ENCODE measurements at regions not wholly inside any gene's neighbourhood (a gene's known extent, or its start where the extent isn't known, plus 50 kb on each side); places are given as distances from the start of the nearest gene placed in this dataset.
"Not testable (repeated sequence)": the region's sequence is repeated elsewhere in the genome, so short reads cannot be mapped to it uniquely, and the experiment has no call there.

DNA sequence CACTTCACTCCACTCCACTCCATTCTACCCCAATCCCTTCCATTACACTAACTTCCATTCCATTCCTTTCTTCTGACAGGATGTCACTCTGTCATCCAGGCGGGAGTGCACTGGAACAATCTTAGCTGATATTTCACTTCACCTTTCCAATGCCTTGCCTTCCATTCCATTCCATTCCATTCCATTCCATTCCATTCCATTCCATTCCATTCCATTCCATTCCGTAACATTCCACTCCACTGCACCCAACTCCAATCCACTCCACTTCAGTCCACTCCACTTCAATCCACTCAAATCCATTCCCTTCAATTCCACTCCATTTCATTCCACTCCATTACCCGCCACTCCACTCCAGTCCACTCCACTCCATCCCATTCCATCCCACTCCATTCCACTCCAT is 1099.4 kb downstream of the TSPY10 start:
- H3K4me3 Mint-ChIP-seq: no peak overlapping the region
- CTCF ChIA-PET: no interaction called here
- no peak overlapping the region for H3K27ac Mint-ChIP-seq
- DNase-seq: no peak
- no peaks in the 10 kb centered on the region for H3K27me3 Mint-ChIP-seq
- peaks cover 2% of the 10 kb centered on the region for H3K36me3 Mint-ChIP-seq (ENCODE audit: low read depth)
- H3K4me1 Mint-ChIP-seq: no peaks in the 10 kb centered on the region
- peaks cover 6% of the 10 kb centered on the region for H3K9me3 Mint-ChIP-seq
- POLR2A ChIA-PET: no interaction called here

DNA sequence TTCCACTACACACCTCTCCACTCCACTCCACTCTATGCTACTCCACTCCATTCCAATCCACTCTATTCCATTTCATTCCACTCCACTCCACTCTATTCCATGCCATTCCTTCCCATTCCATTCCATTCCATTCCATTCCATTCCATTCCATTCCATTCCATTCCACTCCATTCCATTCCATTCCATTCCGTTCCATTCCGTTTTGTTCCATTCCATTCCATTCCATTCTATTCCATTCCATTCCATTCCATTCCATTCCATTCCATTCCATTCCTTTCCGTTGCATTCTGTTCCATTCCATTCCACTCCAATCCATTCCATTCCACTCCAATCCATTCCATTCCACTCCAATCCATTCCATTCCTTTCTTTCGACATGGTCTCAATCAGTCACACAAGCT is 1121.1 kb downstream of the TSPY10 start:
- CTCF ChIA-PET; H3K27ac Mint-ChIP-seq; H3K4me1 Mint-ChIP-seq; H3K36me3 Mint-ChIP-seq (ENCODE audit: low read depth); H3K4me3 Mint-ChIP-seq; H3K27me3 Mint-ChIP-seq; POLR2A ChIA-PET; DNase-seq: not testable (repeated sequence)
- H3K9me3 Mint-ChIP-seq: peaks cover 22% of the 10 kb centered on the region

DNA sequence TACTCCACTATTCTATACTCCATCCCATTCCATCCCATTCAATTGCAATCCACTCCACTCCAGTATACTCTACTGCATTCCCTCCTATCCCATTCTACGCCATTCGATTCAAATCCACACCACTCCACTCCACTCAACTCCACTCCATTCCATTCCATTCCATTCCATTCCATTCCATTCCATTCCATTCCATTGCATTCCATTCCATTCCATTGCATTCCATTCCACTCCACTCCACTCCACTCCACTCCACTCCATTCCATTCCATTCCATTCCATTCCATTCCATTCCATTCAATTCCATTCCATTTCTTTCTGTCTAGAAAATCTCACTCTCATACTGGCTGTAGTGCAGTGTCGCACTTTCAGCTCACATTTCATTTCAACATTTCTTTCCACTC is 1129.4 kb downstream of the TSPY10 start:
- H3K4me3 Mint-ChIP-seq, CTCF ChIA-PET, H3K27ac Mint-ChIP-seq, H3K27me3 Mint-ChIP-seq, DNase-seq, H3K4me1 Mint-ChIP-seq, POLR2A ChIA-PET: not testable (repeated sequence)
- Mint-ChIP-seq H3K9me3 (peaks cover 69% of the 10 kb centered on the region), H3K36me3 (ENCODE audit: low read depth) (peaks cover 33% of the 10 kb centered on the region)

DNA sequence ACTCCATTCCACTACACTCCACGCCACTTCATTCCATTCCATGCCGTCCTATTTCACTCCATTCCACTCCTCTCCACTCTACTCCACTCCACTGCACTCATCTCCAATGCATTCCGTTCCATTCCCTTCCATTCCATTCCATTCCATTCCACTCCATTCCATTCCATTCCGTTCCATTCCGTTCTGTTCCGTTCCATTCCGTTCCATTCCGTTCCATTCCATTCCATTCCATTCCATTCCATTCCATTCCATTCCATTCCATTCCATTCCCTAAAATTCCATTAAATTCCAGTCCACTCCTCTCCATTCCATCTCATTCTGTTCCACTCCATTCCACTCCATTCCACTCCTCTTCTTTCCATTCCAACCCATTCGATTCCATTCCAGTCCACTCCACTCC is 1139.1 kb downstream of the TSPY10 start:
- no peaks in the 10 kb centered on the region for H3K4me1 Mint-ChIP-seq
- peaks cover 24% of the 10 kb centered on the region for H3K36me3 Mint-ChIP-seq (ENCODE audit: low read depth)
- POLR2A ChIA-PET: no interaction called here
- no peak for DNase-seq
- peaks cover 50% of the 10 kb centered on the region for H3K9me3 Mint-ChIP-seq
- H3K27ac Mint-ChIP-seq: no peak overlapping the region
- H3K4me3 Mint-ChIP-seq: no peak overlapping the region
- CTCF ChIA-PET: no interaction called here
- H3K27me3 Mint-ChIP-seq: no peaks in the 10 kb centered on the region

DNA sequence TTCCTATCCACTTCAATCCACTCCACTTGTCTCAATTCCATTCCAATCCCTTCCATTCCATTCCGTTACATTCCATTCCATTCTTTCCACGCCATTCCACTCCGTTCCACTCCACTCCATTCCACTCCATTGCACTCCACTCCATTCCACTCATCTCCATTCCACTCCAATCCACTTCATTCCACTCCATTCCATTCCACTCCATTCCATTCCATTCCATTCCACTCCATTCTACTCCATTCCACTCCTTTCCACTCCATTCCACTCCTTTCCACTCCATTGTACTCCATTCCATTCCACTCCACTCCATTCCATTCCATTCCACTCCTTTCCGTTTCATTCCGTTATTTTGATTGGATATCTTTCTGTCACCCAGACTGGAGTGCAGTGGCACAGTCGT is 1158.7 kb downstream of the TSPY10 start:
- Mint-ChIP-seq H3K27ac (no peak overlapping the region), H3K27me3 (no peaks in the 10 kb centered on the region), H3K9me3 (peaks cover 64% of the 10 kb centered on the region), H3K4me1 (no peaks in the 10 kb centered on the region), H3K4me3 (no peak overlapping the region), H3K36me3 (ENCODE audit: low read depth) (peaks cover 33% of the 10 kb centered on the region)
- DNase-seq: no peak
- CTCF ChIA-PET: no interaction called here
- POLR2A ChIA-PET: no interaction called here
